Left ventricle myocardium superior (tissue), 1 donor: ENCODE measurements at regions not wholly inside any gene's neighbourhood (a gene's known extent, or its start where the extent isn't known, plus 50 kb on each side); places are given as distances from the start of the nearest gene placed in this dataset.

Experiments
- ATAC-seq: fragments of 200-7000 bp; cut with Tn5 transposase; one replicate; pipeline ENCODE4 v1.9.1; 2020; ENCODE audit warnings: mild to moderate bottlenecking, moderate library complexity
- DNase-seq: peaks from one replicate; pipeline ENCODE4 v3.0.0-alpha.2; 2020
- intact Hi-C: fragments of 100-400 bp; cut with micrococcal nuclease; formaldehyde crosslinking; loops from one replicate; pipeline ENCODE4 v1.11.0; 2022
- donor health status: DM: no; HTN: yes; CAD: no; lungs with severe emphysema.

- intact Hi-C loops, result no loop called here
- no peak for DNase-seq
- ATAC-seq, result no peak
These were observed 111.2 kb upstream of the OPRM1 start for GRCh38 chr6:153927867-153928266.

DNA sequence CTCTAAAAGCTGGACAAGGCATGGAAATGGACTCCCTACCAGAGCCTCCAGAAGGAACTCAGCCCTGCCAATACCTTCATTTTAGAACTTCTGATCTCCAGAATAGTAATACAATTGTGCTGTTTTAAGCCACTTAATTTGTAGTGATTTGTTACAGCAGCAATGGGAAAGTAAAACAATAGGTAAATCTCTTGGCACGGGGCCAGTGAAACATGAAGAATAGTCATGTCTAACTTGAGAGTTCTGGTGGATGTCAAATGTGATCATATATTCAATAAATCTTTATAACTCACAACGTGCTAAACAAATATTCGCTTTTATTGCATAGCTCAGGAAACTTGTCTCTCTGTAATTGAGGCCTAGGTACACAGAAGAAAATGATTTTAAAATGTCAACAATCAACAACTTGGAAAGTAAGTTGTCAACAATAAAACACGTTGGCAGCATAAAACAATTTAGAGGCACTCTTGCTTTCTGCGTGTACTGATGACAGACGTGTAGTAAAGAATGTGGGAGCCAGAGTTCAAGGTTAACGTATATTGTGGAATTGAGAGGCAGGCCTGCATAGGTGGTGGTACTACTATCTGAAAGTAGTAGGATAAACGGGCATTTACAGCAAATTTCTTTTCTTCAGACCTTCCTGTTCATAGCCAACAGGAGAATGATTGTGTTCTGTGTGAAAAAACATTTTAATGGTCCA, 140.5 kb upstream of the OPRM1 start:
- DNase-seq, result no peak
- ATAC-seq, result no peak
- intact Hi-C loops, result no loop called here

DNA sequence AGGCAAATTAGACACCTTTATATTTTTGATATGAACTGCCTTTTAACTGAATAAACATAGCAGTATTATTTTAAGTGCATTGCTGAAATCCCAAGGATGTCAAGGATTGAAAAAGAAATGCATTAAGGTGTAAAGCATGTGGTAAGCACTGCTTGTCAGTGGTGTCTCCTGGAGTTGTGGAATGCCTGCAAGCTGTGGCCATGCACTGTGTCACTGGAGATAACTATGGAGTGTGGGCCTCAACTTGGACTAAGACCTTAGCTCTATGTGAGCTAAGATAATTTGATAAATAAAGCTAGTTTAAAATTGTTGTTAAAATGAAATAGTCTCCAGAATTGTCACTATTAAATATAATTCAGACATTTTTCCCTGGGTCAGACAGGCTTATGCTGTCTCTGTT, 156.6 kb upstream of the OPRM1 start:
- no peak for DNase-seq
- ATAC-seq, result no peak
- intact Hi-C loops, result no loop called here

DNA sequence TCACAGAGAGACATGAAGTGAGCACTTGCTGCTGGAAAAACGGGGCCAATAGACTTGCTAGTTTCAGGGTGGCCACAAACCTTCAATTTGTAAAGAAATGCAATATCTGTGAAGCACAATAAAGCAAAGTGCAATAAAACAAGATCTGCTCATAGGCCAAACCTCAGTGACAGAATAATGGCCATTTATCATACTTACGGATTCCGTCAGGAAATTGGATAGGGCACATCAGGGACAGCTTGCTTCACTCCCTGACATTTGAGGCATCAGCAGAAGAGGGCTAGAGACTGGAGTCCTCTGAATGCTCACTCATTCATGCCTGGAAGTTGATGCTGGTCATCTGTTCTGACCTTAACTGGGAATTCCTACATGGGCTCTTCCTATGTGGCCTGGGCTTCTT, 165.5 kb upstream of the OPRM1 start:
- DNase-seq (no peak), ATAC-seq (no peak)
- intact Hi-C loops, result no loop called here

DNA sequence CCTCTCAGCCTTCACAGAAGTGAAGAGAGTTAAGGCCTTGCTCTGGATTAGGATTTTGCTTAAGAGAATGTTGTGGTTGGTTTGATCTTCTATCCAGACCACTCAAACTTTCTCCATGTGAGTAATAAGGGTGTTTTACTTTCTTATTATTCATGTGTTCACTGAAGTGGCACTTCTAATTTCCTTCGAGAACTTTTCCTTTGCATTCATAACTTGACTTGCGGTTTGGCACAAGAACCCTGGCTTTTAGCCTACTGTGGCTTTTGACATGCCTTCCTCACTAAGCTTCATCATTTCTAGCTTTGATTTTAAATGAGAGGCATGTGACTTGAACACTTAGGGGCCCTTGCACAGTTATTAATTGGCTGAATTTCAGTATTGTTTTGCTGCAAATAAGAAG, 166.1 kb upstream of the OPRM1 start:
- no peak for ATAC-seq
- no peak for DNase-seq
- intact Hi-C loops, result no loop called here

DNA sequence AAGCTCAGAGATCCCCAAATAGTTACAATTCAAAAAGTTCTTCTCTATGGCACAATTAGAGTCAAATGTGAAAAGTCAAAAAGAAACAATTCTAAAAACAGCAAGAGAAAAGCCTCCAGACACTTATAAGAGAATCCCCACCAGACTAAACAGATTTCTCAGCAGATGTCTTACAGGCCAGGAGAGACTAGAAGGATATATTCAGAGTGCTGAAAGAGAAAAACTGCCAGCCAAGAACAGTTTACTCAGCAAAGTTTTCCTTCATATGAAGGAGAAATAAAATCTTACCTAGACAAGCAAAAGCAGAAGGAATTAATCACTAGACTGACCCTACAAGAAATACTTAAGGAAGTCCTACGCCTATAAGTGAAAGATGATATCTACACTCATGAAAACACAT, 176.1 kb upstream of the OPRM1 start:
- intact Hi-C loops, result no loop called here
- ATAC-seq, result no peak
- DNase-seq, result no peak

- no peak for ATAC-seq
- no peak for DNase-seq
- intact Hi-C loops, result no loop called here
These were observed 176.9 kb upstream of the OPRM1 start for GRCh38 chr6:153862139-153862538.

DNA sequence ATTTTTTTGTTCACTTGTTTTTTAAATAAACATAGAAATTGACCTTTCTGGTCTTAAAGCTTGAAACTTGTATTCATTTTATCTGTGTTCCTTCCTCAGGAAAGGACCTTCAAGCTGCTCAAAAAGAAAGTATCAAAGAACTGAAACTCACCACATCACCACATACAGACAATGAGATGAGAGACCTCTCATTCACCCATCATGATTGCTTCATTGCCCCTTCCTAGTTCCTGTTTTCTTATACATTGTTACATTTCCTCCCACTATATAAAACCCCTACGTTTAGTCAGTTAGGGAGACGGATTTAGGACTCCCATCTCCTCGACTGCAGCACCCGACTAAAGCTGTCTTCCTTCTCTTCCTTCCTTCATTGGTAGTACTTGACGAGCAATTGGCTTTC, 180.5 kb upstream of the OPRM1 start:
- DNase-seq (no peak), ATAC-seq (no peak)
- intact Hi-C loops, result no loop called here

DNA sequence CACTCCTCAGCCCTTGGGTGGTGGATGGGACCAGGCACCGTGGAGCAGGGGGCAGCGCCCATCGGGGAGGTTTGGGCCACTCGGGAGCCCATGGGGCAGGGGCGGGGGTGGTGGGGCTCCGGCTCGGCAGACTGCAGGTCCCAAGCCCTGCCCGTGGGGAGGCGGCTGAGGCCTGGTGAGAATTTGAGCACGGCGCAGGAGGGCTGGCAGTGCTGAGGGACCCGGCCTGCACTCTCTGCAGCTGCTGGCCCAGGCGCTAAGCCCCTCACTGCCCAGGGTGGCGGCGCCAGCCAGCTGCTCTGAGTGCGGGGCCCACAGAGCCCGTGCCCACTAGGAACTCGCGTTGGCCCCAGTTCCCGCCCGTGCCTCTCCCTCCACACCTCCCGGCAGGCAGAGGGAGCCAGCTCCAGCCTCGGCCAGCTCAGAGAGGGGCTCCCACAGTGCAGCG, 182.1 kb upstream of the OPRM1 start:
- ATAC-seq (no peak), DNase-seq (no peak)
- intact Hi-C loops, result no loop called here

DNA sequence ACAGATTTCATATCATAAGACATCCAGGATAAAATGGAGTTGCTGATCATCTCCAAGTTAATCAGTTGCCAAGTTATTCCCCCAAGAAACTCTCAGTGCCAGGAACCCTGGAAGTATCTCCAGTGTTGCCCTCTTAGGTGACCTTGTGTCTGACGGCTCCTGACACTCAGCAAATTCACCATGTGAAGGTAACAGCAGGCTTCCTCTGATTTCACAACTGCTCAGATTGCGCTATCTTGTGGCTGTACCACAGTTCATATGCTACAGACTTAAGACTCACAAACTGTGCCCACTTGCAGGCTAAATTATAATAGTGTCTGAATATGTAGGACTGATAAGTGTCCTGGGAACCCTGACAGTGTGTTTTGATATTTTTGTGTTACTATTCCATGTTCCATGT, 186.6 kb upstream of the OPRM1 start:
- intact Hi-C loops, result no loop called here
- DNase-seq, result no peak
- ATAC-seq, result no peak

DNA sequence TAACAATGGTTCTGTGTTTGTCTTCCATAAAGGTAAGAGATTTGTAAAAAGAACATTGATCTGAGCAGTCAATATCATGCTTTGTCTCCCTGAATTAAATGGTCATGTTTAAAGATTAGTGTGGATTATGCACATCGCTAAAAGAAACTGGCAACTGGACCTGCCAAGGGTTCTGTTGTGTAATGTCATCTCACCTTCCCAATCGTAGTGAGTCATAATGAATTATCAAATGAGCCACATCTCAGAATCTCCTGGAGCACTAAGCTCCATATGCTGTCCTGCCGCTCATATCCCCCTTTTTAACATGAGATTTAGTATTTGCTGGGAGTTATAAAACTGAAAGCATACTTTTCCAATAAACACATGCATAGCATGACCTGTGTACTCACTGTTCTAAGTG, 187.0 kb upstream of the OPRM1 start:
- ATAC-seq, result no peak

DNA sequence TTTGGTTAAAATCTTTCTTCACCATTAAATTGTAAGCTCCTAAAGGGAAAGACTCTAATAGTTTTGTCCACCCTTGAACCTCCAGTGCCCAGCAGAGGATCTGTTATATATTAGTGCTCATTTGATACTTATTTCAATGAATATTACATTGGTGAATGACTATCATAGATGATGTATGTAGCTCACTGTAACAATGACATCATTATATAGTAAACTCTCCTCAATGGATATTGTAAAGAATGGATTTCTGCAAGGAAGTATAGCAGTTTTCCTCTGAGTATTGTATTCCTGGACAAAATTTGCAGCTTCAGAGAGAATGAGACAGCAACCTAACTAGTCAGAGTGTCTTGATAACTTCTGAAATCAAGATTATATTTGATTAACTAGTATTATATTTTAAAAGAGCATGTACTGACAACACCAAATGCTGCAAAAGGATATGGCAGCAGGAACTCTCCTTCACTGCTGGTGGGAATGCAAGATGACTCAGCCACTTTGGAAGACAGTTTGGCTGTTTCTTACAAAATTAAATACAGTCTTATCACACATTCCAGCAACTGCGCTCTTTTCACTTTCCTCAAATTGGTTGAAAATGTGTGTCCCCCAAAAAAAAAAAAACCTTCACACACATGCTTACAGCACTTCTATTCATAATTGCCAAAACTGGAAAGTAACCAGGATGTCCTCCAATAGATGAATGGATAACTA, 189.8 kb upstream of the OPRM1 start:
- no peak for ATAC-seq

More for the DNA sequence above, 187.0 kb upstream of the OPRM1 start:
- no peak for DNase-seq
- intact Hi-C loops, result no loop called here

GRCh38 chr6:153843420-153843819, 195.6 kb upstream of the OPRM1 start:
- DNase-seq (no peak), ATAC-seq (no peak)
- intact Hi-C loops, result no loop called here

More for the DNA sequence above, 189.8 kb upstream of the OPRM1 start:
- DNase-seq, result no peak
- intact Hi-C loops, result no loop called here

DNA sequence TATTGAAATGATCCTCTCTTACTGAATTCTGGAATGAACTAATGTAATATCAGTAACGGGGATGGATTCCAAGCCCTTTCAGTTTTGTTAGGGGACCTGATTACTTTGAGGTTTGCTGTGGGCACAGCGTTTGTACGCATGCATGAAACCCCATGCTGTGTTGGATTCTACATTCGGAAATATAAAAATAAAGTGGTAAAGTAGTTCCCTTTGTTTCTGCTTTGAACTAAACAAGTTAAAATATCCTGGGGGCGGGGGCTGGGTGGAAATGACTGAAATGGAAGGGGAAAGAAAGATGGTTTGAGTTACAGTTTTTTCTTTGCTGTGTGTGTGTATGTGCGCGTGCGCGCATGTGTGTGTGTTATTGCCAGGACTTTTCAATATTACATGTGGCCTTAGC, 196.5 kb upstream of the OPRM1 start:
- DNase-seq (no peak), ATAC-seq (no peak)
- intact Hi-C loops, result no loop called here

DNA sequence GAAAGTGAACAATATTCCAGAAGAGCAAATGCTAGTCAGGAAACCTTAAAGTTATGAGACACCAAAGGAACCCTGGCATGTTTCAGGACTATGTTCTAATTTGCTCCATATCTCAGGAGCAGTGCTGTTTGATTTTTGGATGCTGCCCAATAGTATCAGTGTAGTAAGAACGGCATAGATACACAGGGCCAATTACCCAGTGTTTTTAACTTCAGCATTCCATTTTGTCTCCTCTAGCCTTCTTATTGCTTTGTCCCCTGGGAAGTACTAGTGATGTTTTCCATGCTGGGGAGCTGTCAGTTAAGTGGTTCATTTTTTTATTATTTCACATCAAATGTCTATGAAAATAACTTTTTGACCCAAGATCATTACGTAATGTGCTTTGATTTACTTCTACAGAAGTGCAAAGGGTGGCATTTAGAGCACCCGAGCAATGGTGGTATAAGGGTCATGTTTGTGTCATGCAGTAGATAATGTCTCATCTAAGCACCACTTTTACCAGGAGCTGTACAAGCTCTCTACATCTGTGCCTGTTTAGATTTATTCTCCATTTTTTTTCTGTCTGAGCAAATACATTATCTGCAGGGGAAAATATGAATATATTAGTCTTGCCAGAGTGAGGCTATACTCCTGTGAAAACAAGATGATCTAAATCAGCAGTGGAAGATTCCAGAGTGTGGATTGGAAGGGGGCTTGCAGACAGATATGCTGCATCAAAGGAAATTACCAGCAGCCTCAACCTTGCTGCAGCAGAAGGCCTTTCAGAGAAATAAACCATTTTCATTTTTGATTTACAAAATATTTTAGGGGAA, 198.8 kb upstream of the OPRM1 start:
- ATAC-seq (peak; percentile 26), DNase-seq (no peak)
- intact Hi-C loops, result no loop called here

DNA sequence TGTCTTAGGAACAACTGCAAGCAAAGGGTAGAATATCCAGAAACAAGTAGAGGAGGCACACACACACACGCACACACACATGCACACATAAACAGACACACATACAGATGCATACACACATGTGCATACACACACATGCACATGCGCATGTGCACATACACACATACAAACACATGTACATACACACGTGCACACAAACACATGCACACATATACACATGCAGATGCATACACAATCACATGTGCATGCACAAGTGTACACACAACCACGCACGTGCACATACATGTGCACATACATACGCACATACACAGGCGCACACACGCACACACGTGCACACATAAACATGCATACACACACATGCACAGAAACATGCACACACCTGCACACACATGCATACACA, 206.5 kb upstream of the OPRM1 start:
- no peak for ATAC-seq
- intact Hi-C loops, result no loop called here
- DNase-seq, result no peak

- ATAC-seq (no peak), DNase-seq (no peak)
- intact Hi-C loops, result no loop called here
These were observed 207.5 kb upstream of the OPRM1 start for GRCh38 chr6:153831350-153832078.

- no peak for DNase-seq
- intact Hi-C loops, result no loop called here
- no peak for ATAC-seq
These were observed 221.9 kb upstream of the OPRM1 start for GRCh38 chr6:153817173-153817572.

DNA sequence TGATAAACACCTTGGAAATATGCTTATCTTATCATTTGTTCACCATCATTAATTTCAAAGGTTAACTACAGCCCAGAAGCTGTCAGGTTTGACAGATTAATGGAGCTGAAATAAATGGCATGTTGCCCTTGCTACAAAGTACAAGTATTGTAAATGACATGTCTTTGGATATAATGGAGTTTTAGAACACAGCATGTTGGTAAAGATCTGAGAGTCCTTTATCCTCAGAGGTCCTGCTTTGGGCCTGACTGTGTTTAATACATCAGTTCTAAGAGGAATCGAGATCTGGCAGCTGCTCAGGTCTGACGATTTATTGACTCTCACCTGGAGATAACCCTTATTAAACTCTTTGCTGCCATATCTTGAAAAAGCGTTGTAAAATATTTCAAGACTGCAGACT, 222.7 kb upstream of the OPRM1 start:
- no peak for DNase-seq
- intact Hi-C loops, result no loop called here
- no peak for ATAC-seq

- intact Hi-C loops, result no loop called here
- DNase-seq, result no peak
- ATAC-seq, result no peak
These were observed 224.9 kb upstream of the OPRM1 start for GRCh38 chr6:153814136-153814535.
